ENCODE measurements at regions not wholly inside any gene's neighbourhood (a gene's known extent, or its start where the extent isn't known, plus 50 kb on each side); places are given as distances from the start of the nearest gene placed in this dataset.

- Histone ChIP-seq H3K4ac (replicated peaks; ENCODE audit: insufficient read length, low read depth, low read length) (no peak overlapping the region), H3K56ac (replicated peaks; ENCODE audit: insufficient read length, low read depth, low read length) (no peak overlapping the region), H4K5ac (ENCODE audit: insufficient read length, low read depth, low read length) (no peak overlapping the region), H2BK20ac (ENCODE audit: low read length) (no peak overlapping the region), H3K9me3 (ENCODE audit: insufficient read depth in 2 of 2, low read depth in 1 of 2, low read length in 1 of 2) (no peaks in the 10 kb centered on the region), H3K27ac (ENCODE audit: low read depth, low read length) (no peak overlapping the region), H2AFZ (ENCODE audit: low read length) (no peak overlapping the region), H3K14ac (ENCODE audit: insufficient read length) (no peak overlapping the region), H2BK15ac (ENCODE audit: low read length) (no peak overlapping the region), H2BK5ac (ENCODE audit: low read depth, low read length) (no peak overlapping the region), H3K79me1 (ENCODE audit: low read depth, low read length) (no peaks in the 10 kb centered on the region), H3K79me2 (ENCODE audit: control insufficient read depth in 1 of 2, insufficient read depth in 2 of 2, low read length in 2 of 2) (no peaks in the 10 kb centered on the region), H3K4me1 (replicated peaks in 1 of 4; ENCODE audit: control insufficient read depth in 3 of 4, insufficient read depth in 4 of 4, low read length in 3 of 4) (peaks cover 2 to 9% (median 2%) of the 10 kb centered on the region in 4 experiments; a peak in 6 of 7 replicates), H4K20me1 (replicated peaks in 1 of 2; ENCODE audit: control insufficient read depth in 1 of 2, insufficient read depth in 2 of 2, low read length in 2 of 2) (no peaks in the 10 kb centered on the region), H2BK12ac (ENCODE audit: low read depth, low read length) (no peak overlapping the region), H3K4me2 (ENCODE audit: insufficient read depth in 1 of 2, low read depth in 2 of 2, low read length in 2 of 2) (peak overlapping the region; percentile 23 to 26; a peak in 2 of 4 replicates), H4K8ac (ENCODE audit: extremely low read depth, insufficient read depth, low read length) (no peak overlapping the region), H3K27me3 (replicated peaks in 1 of 4; ENCODE audit: control insufficient read depth in 3 of 4, extremely low read depth in 1 of 4, insufficient read depth in 3 of 4, low read length in 3 of 4) (peaks cover 0 to 4% (median 2%) of the 10 kb centered on the region in 4 experiments; a peak in 2 of 7 replicates), H3K23ac (ENCODE audit: insufficient read length) (no peak overlapping the region), H2AK5ac (ENCODE audit: low read depth, low read length) (no peak overlapping the region), H3K23me2 (ENCODE audit: low read depth, low read length) (no peaks in the 10 kb centered on the region), H3K36me3 (ENCODE audit: control insufficient read depth in 2 of 4, insufficient read depth in 4 of 4, low read length in 3 of 4) (no peaks in the 10 kb centered on the region), H4K91ac (replicated peaks; ENCODE audit: insufficient read length, low read length) (peak overlapping the region; percentile 39), H2BK120ac (replicated peaks; ENCODE audit: low read depth, low read length) (no peak overlapping the region), H3K9ac (replicated peaks in 1 of 4; ENCODE audit: extremely low read depth in 1 of 4, low read depth in 3 of 4, low read length in 3 of 4) (no peak overlapping the region), H3K4me3 (ENCODE audit: extremely low read depth in 1 of 4, insufficient read depth in 2 of 4, low read depth in 3 of 4, low read length in 4 of 4) (peak overlapping the region in 1 of 4 experiments; percentile 1; a peak in 1 of 8 replicates), H3K18ac (ENCODE audit: extremely low read depth, low read length) (no peak overlapping the region)
- POLR2A ChIA-PET (ENCODE audit: partially characterized antibody) = no interaction called here
- no peak for FAIRE-seq
- TF ChIP-seq POU5F1 (IDR thresholded peaks at IDR 0.05; ENCODE audit: low read depth, low read length) (0 out of 2 replicates have a peak, but pooled peaks have one; percentile 49), SUZ12 (IDR thresholded peaks at IDR 0.05; ENCODE audit: low read length) (no peak), SIN3A (conservative IDR thresholded peaks at IDR 0.05 in 1 of 2, IDR thresholded peaks at IDR 0.05 in 1 of 2; ENCODE audit: low read depth in 1 of 2, low read length in 2 of 2) (no peak), MAFK (IDR thresholded peaks at IDR 0.05; ENCODE audit: low read depth, low read length) (no peak), BACH1 (IDR thresholded peaks at IDR 0.05; ENCODE audit: low read length) (no peak)
- CTCF ChIA-PET (ENCODE audit: partially characterized antibody) = interaction anchor here (0.6 to 1.6 kb wide), 7 partner anchors 19 to 237 kb away, joined by 3 to 5 read pairs (median 4); no protein-coding TSS in a partner anchor
- DNase-seq (ENCODE audit: low read depth in 1 of 2, low spot score in 2 of 2) = no peak
- WGBS, 2 experiments (ENCODE audit: extremely low coverage in 1 of 2, insufficient coverage in 1 of 2, insufficient read length in 1 of 2, insufficient replicate concordance in 2 of 2, low coverage in 1 of 2, low lambda C conversion rate in 2 of 2, missing lambda C conversion rate in 1 of 2) = 56% methylated on average over 8 of the region's 8 CpGs; no CpG with 5 or more reads in 1 of the 2 experiments
Measured at GRCh38 chr2:234793212-234793785, 158.5 kb upstream of the SH3BP4 start.
